ENCODE measurements at regions not wholly inside any gene's neighbourhood (a gene's known extent, or its start where the extent isn't known, plus 50 kb on each side); places are given as distances from the start of the nearest gene placed in this dataset.
"Not testable (repeated sequence)": the region's sequence is repeated elsewhere in the genome, so short reads cannot be mapped to it uniquely, and the experiment has no call there.

GRCh38 chr6:99822741-99823512 lies 171.1 kb downstream of the MCHR2 start:
- ATAC-seq (peak in 1 of 2 donors; percentile 61), DNase-seq (ENCODE audit: low spot score in 2 of 2) (no peak)
- no peaks in the 10 kb centered on the region for H3K9me3 Mint-ChIP-seq
- peak overlapping the region in 1 of 2 donors; percentile 36 for H3K27ac Mint-ChIP-seq
- H3K36me3 Mint-ChIP-seq, result no peaks in the 10 kb centered on the region

GRCh38 chr6:99823513-99824235 lies 170.3 kb downstream of the MCHR2 start:
- peak overlapping the region in 1 of 2 donors; percentile 36 for H3K27ac Mint-ChIP-seq
- DNase-seq (ENCODE audit: low spot score in 2 of 2); H3K36me3 Mint-ChIP-seq; ATAC-seq; H3K9me3 Mint-ChIP-seq: not testable (repeated sequence)

- Mint-ChIP-seq H3K9me3 (no peaks in the 10 kb centered on the region), H3K36me3 (no peaks in the 10 kb centered on the region), H3K27ac (peak overlapping the region in 1 of 2 donors; percentile 90)
- ATAC-seq, result no peak
- no peak for DNase-seq (ENCODE audit: low spot score in 2 of 2)
Observed at GRCh38 chr6:99833034-99833433, 161.0 kb downstream of the MCHR2 start.

DNA sequence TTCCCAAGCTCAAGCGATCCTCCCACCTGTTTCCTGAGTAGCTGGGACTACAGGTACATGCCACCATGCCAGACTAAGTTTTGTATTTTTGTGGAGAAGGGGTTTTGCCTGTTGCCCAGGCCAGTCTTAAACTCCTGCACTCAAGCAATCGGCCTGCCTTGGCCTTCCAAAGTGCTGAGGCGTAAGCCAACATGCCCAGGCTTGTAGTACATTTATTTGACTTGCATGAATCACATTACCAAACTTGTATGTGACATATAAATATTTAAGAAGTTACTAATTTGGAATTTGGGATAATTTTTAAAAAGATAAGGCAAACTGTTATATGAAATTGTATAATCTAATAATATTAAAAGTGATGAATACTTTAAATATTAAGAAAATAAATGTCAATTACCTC lies 157.6 kb downstream of the MCHR2 start:
- no peak for ATAC-seq
- Mint-ChIP-seq H3K9me3 (no peaks in the 10 kb centered on the region), H3K27ac (no peak overlapping the region), H3K36me3 (no peaks in the 10 kb centered on the region)
- DNase-seq (ENCODE audit: low spot score in 2 of 2), result no peak

- Mint-ChIP-seq H3K27ac (no peak overlapping the region), H3K9me3 (no peaks in the 10 kb centered on the region), H3K36me3 (no peaks in the 10 kb centered on the region)
- DNase-seq (ENCODE audit: low spot score in 2 of 2), result no peak
- no peak for ATAC-seq
Observed at GRCh38 chr6:99838607-99839006, 155.4 kb downstream of the MCHR2 start.

GRCh38 chr6:99841297-99841696 lies 152.7 kb downstream of the MCHR2 start:
- no peaks in the 10 kb centered on the region for H3K9me3 Mint-ChIP-seq
- no peak for DNase-seq (ENCODE audit: low spot score in 2 of 2)
- ATAC-seq, result no peak
- H3K36me3 Mint-ChIP-seq, result no peaks in the 10 kb centered on the region
- no peak overlapping the region for H3K27ac Mint-ChIP-seq

- Mint-ChIP-seq H3K27ac (no peak overlapping the region), H3K36me3 (no peaks in the 10 kb centered on the region), H3K9me3 (no peaks in the 10 kb centered on the region)
- DNase-seq (ENCODE audit: low spot score in 2 of 2) (no peak), ATAC-seq (no peak)
Observed at GRCh38 chr6:99846006-99846405, 148.0 kb downstream of the MCHR2 start.

DNA sequence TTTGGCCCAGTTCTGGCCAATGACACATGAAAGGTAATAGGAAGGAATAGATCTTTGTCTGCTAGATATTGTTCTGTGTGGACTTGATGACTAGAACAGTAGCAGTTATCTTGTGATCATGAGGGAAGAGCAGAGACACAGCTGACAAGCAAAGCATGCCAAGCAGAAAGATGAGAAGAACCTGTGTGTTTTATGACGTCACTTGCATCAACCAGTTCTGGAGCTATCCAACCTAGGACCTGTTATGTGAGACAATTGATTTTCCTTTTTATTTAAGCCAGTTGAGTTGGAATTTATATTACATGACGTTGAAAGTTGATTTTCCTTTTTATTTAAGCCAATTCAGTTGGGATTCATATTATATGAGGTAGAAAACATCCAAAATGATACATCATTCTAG lies 143.2 kb downstream of the MCHR2 start:
- Mint-ChIP-seq H3K9me3 (no peaks in the 10 kb centered on the region), H3K27ac (no peak overlapping the region), H3K36me3 (no peaks in the 10 kb centered on the region)
- no peak for ATAC-seq
- no peak for DNase-seq (ENCODE audit: low spot score in 2 of 2)

DNA sequence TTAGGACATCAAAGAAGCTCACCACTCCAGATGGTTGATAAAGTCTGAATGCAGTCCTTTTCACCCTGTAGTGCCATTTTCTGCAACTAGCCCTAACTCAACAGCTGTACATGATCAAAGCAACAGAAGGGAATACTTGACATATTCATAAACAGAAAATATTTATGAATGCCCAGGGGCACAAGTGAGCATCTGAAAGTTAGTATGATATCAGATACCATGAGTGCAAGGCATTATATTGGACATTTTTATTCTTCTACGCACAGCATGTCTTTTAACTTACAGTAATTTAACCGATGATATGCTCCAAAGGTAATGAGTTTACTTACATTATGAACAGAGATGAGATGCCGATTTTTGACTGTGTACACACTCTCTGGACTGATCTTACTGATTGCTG lies 142.0 kb downstream of the MCHR2 start:
- Mint-ChIP-seq H3K27ac (no peak overlapping the region), H3K36me3 (no peaks in the 10 kb centered on the region), H3K9me3 (no peaks in the 10 kb centered on the region)
- ATAC-seq (no peak), DNase-seq (ENCODE audit: low spot score in 2 of 2) (no peak)

DNA sequence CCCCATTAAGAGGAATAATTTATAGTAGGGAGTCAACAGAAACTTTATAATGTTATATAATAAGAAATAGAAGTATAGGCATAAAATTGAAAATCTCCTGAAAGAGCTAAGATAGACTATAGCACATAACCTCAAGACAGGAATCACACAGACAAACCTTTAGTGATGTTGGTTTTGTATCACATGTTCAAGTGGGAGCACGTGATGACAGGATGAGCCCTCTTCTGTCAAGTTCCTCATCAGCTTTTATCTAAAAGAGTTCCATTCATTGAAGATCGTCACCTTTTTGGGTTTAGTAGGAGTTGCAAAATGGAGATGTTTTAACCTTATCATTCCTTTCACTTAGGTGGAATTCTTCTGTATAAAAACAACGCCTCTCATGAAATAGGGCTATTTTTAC lies 127.0 kb downstream of the MCHR2 start:
- no peaks in the 10 kb centered on the region for H3K9me3 Mint-ChIP-seq
- H3K27ac Mint-ChIP-seq, result no peak overlapping the region
- ATAC-seq, result no peak
- DNase-seq (ENCODE audit: low spot score in 2 of 2), result no peak
- no peaks in the 10 kb centered on the region for H3K36me3 Mint-ChIP-seq

DNA sequence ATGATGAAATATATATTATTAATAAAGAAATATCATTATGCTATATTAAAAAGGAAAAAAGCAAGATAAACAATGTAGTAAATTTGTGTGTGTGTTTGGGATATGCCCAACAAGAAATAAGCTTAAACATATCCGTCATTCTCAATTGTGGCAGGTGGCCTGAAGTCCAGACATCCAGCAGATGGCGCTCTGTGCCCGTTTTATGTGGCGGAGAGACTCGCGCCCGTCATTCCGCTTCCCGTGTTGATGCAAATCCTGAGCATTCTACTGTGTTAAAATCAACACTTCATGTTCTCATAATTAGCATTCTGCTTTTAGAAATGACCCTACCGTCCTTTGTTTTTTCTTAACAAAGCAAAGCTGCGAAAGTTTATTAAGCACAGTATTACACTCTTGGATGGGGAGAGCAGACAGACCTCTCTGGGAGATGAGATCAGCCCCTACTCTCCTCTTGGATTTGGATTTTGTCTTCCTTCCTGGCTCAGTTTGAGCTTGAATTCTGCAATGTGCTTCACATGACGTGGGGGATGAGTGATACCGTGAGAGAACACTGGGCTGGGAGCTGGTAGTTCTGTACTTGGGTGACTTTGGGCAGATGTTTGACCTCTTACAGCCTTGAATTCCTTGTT lies 125.8 kb downstream of the MCHR2 start:
- peak in 1 of 2 donors; percentile 80 for DNase-seq (ENCODE audit: low spot score in 2 of 2)
- Mint-ChIP-seq H3K27ac (no peak overlapping the region), H3K36me3 (no peaks in the 10 kb centered on the region), H3K9me3 (no peaks in the 10 kb centered on the region)
- ATAC-seq, result peak; percentile 63 to 77

Data from activated naive CD4-positive, alpha-beta T cell treated with anti-CD3 and anti-CD28 coated beads, Interleukin-2, amount 50 U/mL, for 72 hours (primary cell).